ENCODE measurements at regions not wholly inside any gene's neighbourhood (a gene's known extent, or its start where the extent isn't known, plus 50 kb on each side); places are given as distances from the start of the nearest gene placed in this dataset.
"Not testable (repeated sequence)": the region's sequence is repeated elsewhere in the genome, so short reads cannot be mapped to it uniquely, and the experiment has no call there.

GRCh38 chr15:79538527-79538926 lies 106.4 kb downstream of the MINAR1 start:
- no peak for DNase-seq (ENCODE audit: low read depth in 4 of 4, low spot score in 2 of 4)

DNA sequence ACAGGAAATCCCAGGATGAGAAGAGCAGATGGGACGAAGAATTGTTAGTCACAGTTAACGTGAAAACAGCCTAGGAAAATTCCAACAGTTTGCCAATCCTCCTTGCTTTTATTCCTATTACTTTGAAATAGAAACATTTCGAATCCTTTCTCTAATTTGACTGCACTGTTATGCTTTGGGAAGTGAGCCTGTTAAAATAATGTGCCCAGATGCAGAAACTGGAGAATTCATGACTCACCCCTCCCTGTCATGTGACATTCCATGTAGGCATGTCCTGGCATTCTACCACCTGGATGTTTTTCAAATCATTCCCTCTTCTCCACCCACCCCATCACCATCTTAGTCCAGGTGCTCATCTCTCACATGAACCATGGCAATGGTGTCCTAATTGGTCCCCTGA lies 107.3 kb downstream of the MINAR1 start:
- DNase-seq (ENCODE audit: low read depth in 4 of 4, low spot score in 2 of 4) = no peak

GRCh38 chr15:79540551-79540950 lies 108.4 kb downstream of the MINAR1 start:
- no peak for DNase-seq (ENCODE audit: low read depth in 4 of 4, low spot score in 2 of 4)

GRCh38 chr15:79541196-79541595 lies 109.1 kb downstream of the MINAR1 start:
- DNase-seq (ENCODE audit: low read depth in 4 of 4, low spot score in 2 of 4) = no peak

GRCh38 chr15:79543097-79543496 lies 111.0 kb downstream of the MINAR1 start:
- no peak for DNase-seq (ENCODE audit: low read depth in 4 of 4, low spot score in 2 of 4)

GRCh38 chr15:79549196-79549595 lies 117.1 kb downstream of the MINAR1 start:
- no peak for DNase-seq (ENCODE audit: low read depth in 4 of 4, low spot score in 2 of 4)

DNA sequence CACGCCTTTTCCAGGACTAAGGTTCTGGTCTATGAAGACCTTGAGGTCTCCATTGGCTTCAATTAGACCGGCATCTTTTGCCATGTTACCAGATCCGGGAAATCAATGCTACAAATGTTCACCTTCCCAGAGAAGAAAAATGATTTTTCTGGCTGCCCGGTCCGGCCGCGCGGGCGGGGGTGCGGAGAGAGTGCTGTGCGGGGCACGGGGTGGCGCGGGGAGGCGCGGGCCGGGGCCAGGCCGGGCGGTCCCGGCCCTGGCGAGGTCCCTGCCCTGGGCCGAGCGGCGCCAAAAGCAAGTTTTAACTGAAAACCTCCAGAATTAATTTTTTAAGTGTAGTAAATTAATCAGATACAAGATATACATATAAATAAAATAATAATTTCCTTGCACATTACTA lies 128.2 kb downstream of the MINAR1 start:
- no peak for DNase-seq (ENCODE audit: low read depth in 4 of 4, low spot score in 2 of 4)

DNA sequence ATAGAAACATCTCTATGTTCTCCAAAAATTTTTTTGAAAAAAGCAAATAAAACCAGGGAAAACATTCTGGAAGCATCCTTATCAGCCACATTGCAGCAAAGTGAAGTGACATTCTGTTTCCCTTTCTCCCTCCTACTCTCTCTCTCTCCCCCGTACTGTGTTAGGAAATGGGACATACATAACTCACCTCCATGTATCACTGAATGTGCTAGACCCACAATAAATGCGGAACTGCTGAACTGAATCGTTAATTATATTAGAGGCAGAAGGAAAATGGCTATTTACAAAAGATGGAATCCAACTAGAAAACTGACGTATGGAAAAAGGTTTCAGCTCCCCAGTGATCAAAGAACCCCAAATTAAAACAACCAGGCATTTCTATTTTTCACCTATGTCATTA lies 129.8 kb downstream of the MINAR1 start:
- DNase-seq (ENCODE audit: low read depth in 4 of 4, low spot score in 2 of 4) = peak in 3 of 4 donors; percentile 9 to 37 (median 31)

DNA sequence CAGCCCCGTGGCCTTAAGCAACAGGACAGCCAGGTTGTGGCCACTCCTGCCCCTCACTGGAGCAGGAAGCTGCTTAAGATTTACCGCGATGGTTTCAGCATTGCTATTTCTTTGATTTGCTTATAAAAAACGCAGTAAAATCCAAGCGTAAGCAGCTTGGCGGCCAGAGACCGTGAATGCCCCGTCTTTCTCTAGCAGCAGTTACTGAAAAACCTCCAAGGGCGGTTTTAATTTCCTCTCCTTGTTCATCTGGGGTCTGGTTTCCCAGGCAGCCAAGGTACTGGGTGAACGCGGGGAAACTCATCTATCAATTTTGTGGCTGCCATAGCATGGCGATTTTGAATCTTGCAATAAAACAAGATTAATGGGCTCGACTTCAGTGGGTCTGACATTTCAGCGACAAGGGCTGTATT lies 130.3 kb downstream of the MINAR1 start:
- peak in 3 of 4 donors; percentile 30 to 50 (median 41) for DNase-seq (ENCODE audit: low read depth in 4 of 4, low spot score in 2 of 4)

DNA sequence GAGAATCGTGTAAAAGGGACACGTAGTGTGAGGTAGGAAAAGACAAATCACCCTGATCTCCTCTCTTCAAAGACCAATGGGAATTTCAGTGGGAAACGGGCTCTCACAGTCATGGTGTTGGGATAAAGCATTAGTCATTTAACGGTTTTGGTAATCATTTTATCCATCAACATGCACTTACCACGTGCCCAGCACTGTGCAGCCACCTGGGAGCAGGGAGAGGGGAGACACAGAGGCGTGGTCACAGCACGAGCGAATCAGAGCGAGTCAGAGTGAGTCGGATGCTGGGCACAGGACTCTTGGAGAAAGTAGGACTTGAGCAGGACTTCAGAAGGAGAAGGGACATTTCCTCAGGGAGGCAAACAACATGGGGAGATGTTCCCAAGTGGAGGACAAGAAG lies 130.8 kb downstream of the MINAR1 start:
- DNase-seq (ENCODE audit: low read depth in 4 of 4, low spot score in 2 of 4) = no peak

DNA sequence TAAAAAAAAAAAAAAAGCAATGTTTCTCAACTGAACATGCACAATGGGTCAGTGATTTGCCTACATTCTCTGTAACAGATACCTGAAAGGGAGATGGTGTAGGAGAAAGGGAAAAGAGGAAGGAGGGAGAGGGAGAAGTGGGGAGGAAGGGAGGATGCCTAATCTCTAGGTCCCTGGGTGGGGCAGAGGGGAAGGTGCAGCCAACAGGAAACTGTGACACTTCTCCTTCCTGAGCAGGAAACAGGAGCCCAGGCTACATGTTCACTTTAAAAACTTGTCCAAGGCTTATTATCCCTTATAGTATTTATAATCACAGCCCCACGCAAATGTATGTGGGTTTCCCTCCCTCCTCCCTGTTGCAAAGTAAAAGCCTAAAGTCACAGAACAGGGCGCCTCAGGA lies 137.9 kb downstream of the MINAR1 start:
- DNase-seq (ENCODE audit: low read depth in 4 of 4, low spot score in 2 of 4) = no peak

DNA sequence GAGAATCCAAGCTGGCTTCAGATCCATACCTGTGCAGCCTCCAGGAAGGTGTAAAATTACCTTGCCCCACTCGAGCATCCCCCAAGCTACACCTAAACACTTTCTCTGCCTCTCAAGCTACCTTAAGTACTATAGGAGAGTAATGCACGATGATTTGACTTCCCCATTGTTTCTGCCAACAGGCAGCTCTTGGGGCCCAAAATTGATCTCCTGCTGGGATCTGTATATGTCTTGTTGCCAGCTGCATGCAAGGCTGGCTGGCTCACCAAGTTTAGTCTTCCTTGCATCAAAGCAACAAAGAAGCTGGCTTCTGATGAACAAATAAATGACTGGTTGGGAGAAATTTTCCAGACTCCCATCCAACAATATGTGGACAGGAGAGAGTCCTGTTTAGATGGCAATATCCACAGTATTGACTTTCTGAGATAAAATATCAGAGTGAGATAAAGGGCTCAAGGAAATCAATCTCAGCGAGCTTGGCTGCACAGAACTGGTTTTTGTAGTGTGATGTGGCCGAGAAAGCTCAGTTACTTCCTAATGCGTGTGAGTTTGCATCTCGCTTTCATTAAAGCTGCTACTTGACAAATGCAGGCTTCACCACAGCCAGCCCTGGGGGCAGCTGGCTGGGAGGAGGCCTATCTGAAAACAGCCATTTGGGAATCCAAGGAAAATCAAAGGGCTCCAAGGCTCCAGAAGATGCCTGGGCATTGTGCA lies 140.7 kb downstream of the MINAR1 start:
- no peak for DNase-seq (ENCODE audit: low read depth in 4 of 4, low spot score in 2 of 4)

DNA sequence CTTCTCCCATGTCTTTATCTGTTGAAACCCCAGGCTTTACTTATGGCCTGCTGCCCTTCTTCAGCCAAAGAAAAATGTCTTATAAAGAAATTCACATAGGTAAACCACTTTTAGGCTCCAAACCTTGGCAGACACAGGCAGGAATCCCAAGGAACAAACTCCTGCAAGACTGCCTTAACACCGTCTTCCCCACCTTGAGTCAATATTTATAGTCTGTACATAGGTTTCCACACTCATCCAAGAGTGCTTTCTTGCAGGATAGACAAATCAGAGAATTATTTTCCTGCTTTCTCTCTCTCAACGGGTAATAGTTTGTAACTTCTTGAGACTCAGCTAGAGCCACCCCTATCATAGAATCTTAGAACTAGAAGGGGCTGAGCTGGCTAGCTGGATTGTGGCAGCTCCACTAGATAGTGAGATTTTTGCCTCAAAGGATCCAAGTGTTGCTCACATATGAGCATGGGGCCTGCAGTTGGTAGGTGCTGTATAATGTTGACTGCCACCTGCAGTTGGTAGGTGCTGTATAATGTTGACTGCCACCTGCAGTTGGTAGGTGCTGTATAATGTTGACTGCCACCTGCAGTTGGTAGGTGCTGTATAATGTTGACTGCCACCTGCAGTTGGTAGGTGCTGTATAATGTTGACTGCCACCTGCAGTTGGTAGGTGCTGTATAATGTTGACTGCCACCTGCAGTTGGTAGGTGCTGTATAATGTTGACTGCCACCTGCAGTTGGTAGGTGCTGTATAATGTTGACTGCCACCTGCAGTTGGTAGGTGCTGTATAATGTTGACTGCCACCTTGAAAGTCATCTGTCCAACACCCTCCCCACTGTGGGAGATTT lies 142.5 kb downstream of the MINAR1 start:
- not testable (repeated sequence) for DNase-seq (ENCODE audit: low read depth in 4 of 4, low spot score in 2 of 4)

DNA sequence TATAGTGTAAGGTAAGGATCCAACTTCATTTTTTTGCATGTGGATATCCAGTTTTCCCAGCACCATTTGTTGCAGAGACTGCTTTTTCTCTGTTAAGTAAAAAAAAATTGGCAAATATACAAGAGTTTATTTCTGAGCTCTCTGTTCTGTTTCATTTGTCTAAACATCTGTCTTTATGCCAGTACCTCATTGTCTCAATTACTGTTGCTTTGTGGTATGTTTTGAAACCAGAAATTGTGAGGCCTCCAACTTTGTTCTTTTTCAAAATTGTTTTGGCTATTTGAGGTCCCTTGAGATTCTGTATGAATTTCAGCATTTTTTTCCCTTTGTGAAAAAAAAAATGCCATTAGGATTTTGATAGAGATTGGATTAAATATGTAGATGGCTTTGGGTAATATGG lies 150.5 kb downstream of the MINAR1 start:
- no peak for DNase-seq (ENCODE audit: low read depth in 4 of 4, low spot score in 2 of 4)

GRCh38 chr15:79592126-79592525 lies 160.0 kb downstream of the MINAR1 start:
- no peak for DNase-seq (ENCODE audit: low read depth in 4 of 4, low spot score in 2 of 4)

- no peak for DNase-seq (ENCODE audit: low read depth in 4 of 4, low spot score in 2 of 4)
Observed at GRCh38 chr15:79593119-79593869, 161.2 kb downstream of the MINAR1 start.

DNA sequence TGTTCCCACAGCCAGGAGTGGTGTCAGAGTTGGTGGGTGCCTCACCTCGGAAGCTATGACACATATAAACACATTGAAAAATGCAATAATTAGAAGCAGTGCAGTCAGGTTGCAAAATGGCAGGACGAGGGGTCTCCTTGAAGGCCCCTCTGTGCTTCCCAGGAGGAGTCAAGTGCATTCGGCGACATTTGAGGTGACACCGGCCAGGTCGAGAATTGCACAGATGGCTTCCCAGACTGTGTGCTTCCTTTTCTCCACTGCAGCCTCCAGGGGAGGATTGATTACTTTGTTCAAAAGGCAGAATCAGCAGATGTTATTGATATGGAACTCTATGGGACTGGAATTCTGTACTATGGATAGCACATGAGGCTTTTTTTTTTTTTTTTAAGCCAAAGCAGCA lies 163.2 kb downstream of the MINAR1 start:
- DNase-seq (ENCODE audit: low read depth in 4 of 4, low spot score in 2 of 4) = no peak

- DNase-seq (ENCODE audit: low read depth in 4 of 4, low spot score in 2 of 4) = peak; percentile 18 to 56 (median 27)
Observed at GRCh38 chr15:79595995-79596622, 164.0 kb downstream of the MINAR1 start.

DNA sequence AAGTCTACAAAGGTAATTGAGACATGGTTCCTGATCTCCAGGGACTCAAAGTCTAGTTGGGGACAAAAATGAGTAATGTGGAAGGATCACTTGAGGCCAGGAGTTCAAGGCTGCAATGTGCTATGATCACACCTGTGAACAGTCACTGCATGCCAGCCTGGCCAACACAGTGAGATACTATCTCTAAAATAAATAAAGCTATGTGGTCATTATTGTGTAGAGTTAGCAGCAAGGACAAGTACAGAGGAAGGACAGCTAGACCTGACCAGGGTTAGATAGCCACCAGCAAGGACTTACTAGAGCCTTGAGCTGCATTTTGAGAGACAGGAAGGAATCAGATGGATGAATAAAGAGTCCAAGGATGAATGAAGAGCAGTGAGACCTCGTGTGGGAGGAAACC lies 166.5 kb downstream of the MINAR1 start:
- DNase-seq (ENCODE audit: low read depth in 4 of 4, low spot score in 2 of 4) = no peak

GRCh38 chr15:79601405-79602086 lies 169.4 kb downstream of the MINAR1 start:
- no peak for DNase-seq (ENCODE audit: low read depth in 4 of 4, low spot score in 2 of 4)

Data from left renal cortex interstitium (tissue), 4 donors.